Activated naive CD8-positive, alpha-beta T cell treated with anti-CD3 and anti-CD28 coated beads, Interleukin-2, amount 50 U/mL, for 24 hours (primary cell): ENCODE measurements at regions not wholly inside any gene's neighbourhood (a gene's known extent, or its start where the extent isn't known, plus 50 kb on each side); places are given as distances from the start of the nearest gene placed in this dataset.

Experiments used
- ATAC-seq: fragments of 150-1000 bp; cut with Tn5 transposase; one replicate; pipeline ENCODE4 v1.10.0; 2021
- DNase-seq: peaks from one replicate; pipeline ENCODE4 v3.0.0; 2021
- H3K27ac Mint-ChIP-seq: one replicate; pipeline ENCODE4 v1.8.0; 2021; ENCODE audit warnings: mild to moderate bottlenecking, mixed read lengths
- H3K27me3 Mint-ChIP-seq: one replicate; pipeline ENCODE4 v1.8.0; 2021; ENCODE audit warnings: mixed read lengths
- H3K36me3 Mint-ChIP-seq: one replicate; pipeline ENCODE4 v1.8.0; 2021; ENCODE audit warnings: low read depth, mixed read lengths
- H3K4me1 Mint-ChIP-seq: one replicate; pipeline ENCODE4 v1.8.0; 2021; ENCODE audit warnings: mixed read lengths
- H3K4me3 Mint-ChIP-seq: one replicate; pipeline ENCODE4 v1.8.0; 2021; ENCODE audit warnings: mild to moderate bottlenecking, moderate library complexity, mixed read lengths
- H3K9me3 Mint-ChIP-seq: one replicate; pipeline ENCODE4 v1.8.0; 2021; ENCODE audit warnings: mixed read lengths

DNA sequence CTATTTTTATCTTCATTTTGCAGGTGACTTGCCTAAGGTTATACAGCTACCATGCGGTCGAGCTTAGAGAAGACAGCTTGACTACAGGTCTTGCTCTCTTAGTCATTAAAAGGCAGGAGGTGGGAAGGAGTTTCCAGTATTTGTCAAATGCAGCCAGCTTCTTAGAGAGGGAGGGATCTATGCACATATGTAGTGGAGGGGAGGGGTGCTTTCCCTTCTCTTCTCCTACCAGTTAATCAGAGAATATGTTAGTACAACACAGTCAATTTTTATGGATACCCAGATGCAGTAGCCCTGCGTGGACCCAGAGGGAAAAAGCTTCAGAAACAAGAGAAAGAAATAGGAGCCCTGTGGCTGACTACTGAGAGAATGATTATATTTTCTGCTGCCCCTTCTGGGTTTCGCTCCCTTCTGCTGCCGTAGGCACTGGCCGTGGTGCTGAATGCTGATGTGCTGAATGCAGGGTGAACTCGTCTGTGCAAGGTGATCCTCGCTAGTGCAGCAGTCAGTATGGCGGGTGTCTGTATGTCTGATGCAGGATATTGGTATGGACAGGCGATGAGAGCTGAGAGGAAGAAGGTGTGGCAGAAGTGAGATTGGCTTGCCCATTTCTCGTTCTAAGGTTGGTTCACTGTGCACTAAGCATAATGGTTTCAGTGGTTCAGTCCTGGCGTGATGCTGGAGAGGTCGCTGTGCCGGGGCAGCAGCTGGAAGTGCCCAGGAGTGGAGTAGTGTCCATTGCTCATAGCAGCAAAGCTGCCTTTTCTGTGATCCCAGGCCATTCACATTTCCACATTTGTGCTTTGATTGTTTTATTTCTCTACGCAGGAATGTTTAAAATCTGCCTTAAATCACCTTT is 189.2 kb upstream of the PODXL start:
- Mint-ChIP-seq H3K27ac (no peak overlapping the region), H3K36me3 (no peaks in the 10 kb centered on the region), H3K4me1 (no peaks in the 10 kb centered on the region), H3K9me3 (no peaks in the 10 kb centered on the region), H3K27me3 (peaks cover 5% of the 10 kb centered on the region), H3K4me3 (no peak overlapping the region)
- ATAC-seq (no peak), DNase-seq (peak; percentile 17)

DNA sequence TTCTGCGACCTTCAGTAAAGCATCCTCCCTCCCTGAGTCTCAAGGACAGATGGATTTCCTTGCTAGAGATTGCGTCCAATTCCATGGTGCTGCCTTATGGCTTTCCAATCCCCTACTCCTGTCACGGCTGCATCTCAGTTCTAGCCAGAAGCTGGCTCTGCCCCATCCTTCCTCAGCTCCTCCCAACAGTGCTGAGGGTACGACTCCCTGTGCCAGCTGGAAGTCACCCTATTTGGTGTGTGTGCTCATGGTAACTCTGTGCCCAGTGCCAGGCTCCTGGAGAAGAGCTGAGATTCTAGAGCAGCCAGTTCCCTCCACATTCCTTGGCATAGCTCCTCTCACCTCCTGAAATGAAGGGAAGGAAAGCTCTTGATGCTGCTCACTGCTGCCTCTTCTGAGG is 185.0 kb upstream of the PODXL start:
- Mint-ChIP-seq H3K27ac (no peak overlapping the region), H3K36me3 (no peaks in the 10 kb centered on the region), H3K9me3 (no peaks in the 10 kb centered on the region), H3K4me3 (no peak overlapping the region), H3K27me3 (peaks cover 5% of the 10 kb centered on the region), H3K4me1 (no peaks in the 10 kb centered on the region)
- ATAC-seq: no peak
- no peak for DNase-seq

- H3K9me3 Mint-ChIP-seq: no peaks in the 10 kb centered on the region
- ATAC-seq: no peak
These were observed 181.5 kb upstream of the PODXL start for GRCh38 chr7:131737746-131738465.

DNA sequence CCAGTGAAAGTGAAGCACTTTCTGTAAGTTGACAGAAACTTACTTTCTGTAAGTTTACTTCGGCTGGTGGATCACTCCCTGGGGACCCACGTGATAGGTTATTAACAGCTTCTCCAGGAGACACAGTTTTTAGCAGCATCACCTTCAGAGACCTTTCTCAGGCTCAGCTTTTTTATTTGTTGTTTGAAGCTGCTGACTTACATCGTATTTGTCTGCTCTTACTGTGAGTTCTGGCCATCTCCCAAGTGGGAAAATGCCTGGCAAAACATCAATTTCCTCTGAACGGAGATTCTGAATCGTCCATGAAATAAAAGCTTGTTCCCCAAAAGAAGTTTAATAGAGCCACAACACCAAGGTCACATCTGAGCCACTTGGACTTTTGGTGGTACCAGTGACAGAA is 178.7 kb upstream of the PODXL start:
- Mint-ChIP-seq H3K27me3 (peaks cover 7% of the 10 kb centered on the region), H3K9me3 (no peaks in the 10 kb centered on the region)

More at GRCh38 chr7:131737746-131738465, 181.5 kb upstream of the PODXL start:
- Mint-ChIP-seq H3K27ac (no peak overlapping the region), H3K36me3 (no peaks in the 10 kb centered on the region), H3K27me3 (peaks cover 7% of the 10 kb centered on the region), H3K4me1 (no peaks in the 10 kb centered on the region), H3K4me3 (no peak overlapping the region)
- no peak for DNase-seq

GRCh38 chr7:131733604-131734003 is 177.2 kb upstream of the PODXL start:
- DNase-seq: no peak
- Mint-ChIP-seq H3K36me3 (no peaks in the 10 kb centered on the region), H3K9me3 (peaks cover 6% of the 10 kb centered on the region), H3K27me3 (peaks cover 7% of the 10 kb centered on the region), H3K4me3 (no peak overlapping the region), H3K27ac (no peak overlapping the region), H3K4me1 (no peaks in the 10 kb centered on the region)
- ATAC-seq: no peak

More for the DNA sequence above, 178.7 kb upstream of the PODXL start:
- Mint-ChIP-seq H3K27ac (no peak overlapping the region), H3K4me1 (no peaks in the 10 kb centered on the region), H3K4me3 (no peak overlapping the region), H3K36me3 (no peaks in the 10 kb centered on the region)
- ATAC-seq (no peak), DNase-seq (no peak)

DNA sequence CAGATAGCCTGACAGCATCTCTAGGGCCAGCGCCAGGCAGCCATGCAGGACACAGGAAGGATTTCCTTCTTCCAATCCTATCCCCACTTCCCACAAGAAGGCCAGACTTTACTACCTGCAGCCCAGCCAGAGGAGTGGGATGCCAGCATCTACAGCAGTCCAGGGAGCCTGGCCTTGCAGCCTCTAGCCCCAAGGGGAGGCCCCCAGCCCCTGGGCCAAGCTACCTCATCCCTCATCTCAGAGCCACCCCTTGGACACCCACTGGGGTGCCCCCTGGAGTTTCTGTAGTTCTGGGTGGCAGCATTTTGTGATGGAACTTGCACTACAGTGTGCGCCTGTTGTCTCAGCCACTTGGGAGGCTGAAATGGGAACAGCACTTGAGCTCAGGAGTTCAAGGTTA is 170.8 kb upstream of the PODXL start:
- H3K36me3 Mint-ChIP-seq: no peaks in the 10 kb centered on the region
- DNase-seq (no peak), ATAC-seq (no peak)
- H3K27me3 Mint-ChIP-seq: peaks cover 5% of the 10 kb centered on the region
- no peak overlapping the region for H3K4me3 Mint-ChIP-seq
- no peaks in the 10 kb centered on the region for H3K4me1 Mint-ChIP-seq
- H3K27ac Mint-ChIP-seq: no peak overlapping the region
- H3K9me3 Mint-ChIP-seq: peaks cover 9% of the 10 kb centered on the region

DNA sequence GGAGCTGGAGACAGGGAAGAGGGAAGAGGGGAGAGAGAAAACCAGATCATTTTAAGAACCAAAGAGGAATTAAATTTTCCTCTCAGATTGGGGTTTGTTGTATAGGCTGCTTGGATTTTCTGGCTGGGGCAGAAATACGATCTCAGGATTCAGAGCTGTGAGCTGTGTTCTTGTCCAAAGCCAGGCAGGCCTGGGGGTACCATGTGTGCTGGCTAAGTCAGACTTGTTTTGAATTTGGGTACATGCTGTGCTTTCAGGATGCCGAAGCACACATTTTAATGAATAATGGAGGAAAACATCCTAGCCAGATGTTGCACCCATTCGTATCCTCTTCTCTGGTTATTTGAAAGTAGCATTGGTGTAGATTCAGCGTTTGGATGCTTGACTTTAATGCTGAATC is 170.3 kb upstream of the PODXL start:
- H3K9me3 Mint-ChIP-seq: peaks cover 9% of the 10 kb centered on the region
- no peaks in the 10 kb centered on the region for H3K36me3 Mint-ChIP-seq
- no peaks in the 10 kb centered on the region for H3K4me1 Mint-ChIP-seq
- no peak for DNase-seq
- no peak for ATAC-seq
- H3K4me3 Mint-ChIP-seq: no peak overlapping the region
- H3K27ac Mint-ChIP-seq: no peak overlapping the region
- H3K27me3 Mint-ChIP-seq: peaks cover 5% of the 10 kb centered on the region

- Mint-ChIP-seq H3K9me3 (peaks cover 9% of the 10 kb centered on the region), H3K36me3 (no peaks in the 10 kb centered on the region), H3K4me1 (no peaks in the 10 kb centered on the region), H3K27me3 (peaks cover 5% of the 10 kb centered on the region), H3K27ac (no peak overlapping the region), H3K4me3 (no peak overlapping the region)
- DNase-seq: no peak
- no peak for ATAC-seq
These were observed 169.6 kb upstream of the PODXL start for GRCh38 chr7:131726031-131726430.

DNA sequence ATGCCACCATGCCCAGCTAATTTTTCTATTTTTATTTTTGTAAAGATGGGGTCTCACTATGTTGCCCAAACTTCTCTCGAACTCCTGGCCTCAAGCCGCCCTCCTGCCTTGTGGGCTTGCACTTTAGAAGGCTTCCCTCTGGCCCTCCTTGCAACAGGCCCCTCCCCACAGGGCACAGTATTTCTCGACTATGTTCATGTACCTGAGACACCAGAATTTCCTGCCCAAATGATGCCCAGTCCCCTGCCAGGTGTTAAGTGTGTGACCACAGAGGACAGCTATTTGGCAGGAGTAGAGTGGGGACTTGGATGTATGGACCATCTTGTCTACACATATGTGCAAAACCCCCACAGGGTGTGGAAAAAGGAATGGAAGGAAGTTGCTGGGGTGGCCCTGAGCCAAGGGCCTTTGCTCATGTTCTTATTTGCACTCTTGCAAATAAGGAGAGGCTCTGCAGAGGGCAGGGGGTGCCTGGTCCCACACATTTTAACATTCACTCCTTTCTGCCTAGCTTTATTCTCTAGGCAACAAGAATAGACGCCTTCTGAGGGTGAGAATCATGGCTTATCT is 168.4 kb upstream of the PODXL start:
- no peak for ATAC-seq
- H3K4me1 Mint-ChIP-seq: no peaks in the 10 kb centered on the region
- peaks cover 5% of the 10 kb centered on the region for H3K27me3 Mint-ChIP-seq
- H3K36me3 Mint-ChIP-seq: no peaks in the 10 kb centered on the region
- H3K27ac Mint-ChIP-seq: no peak overlapping the region
- peaks cover 9% of the 10 kb centered on the region for H3K9me3 Mint-ChIP-seq
- no peak overlapping the region for H3K4me3 Mint-ChIP-seq
- no peak for DNase-seq

DNA sequence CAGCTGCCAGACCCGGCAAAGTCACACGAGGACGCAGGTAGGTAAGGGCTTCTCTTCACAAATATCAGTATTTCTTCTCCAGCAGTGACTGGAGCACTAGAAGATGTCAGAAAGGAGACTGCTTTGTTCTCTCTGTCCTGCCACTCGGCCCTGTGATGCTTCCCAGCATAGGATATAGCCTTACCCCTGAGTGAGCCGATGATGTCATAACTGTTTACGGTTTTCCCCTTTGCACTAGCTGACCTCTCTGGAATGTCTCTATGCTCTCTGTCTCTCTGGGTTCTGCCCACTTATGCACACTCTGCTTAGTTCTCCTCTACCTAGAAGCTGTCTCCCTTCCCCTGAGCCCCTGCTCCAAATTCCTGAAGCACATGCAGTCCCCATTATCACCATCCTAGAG is 167.5 kb upstream of the PODXL start:
- Mint-ChIP-seq H3K36me3 (no peaks in the 10 kb centered on the region), H3K27ac (no peak overlapping the region), H3K9me3 (peaks cover 7% of the 10 kb centered on the region), H3K27me3 (peaks cover 9% of the 10 kb centered on the region), H3K4me1 (no peaks in the 10 kb centered on the region), H3K4me3 (no peak overlapping the region)
- no peak for DNase-seq
- ATAC-seq: no peak

GRCh38 chr7:131722371-131722770 is 165.9 kb upstream of the PODXL start:
- DNase-seq: no peak
- Mint-ChIP-seq H3K4me3 (no peak overlapping the region), H3K4me1 (no peaks in the 10 kb centered on the region), H3K27me3 (peaks cover 11% of the 10 kb centered on the region), H3K36me3 (no peaks in the 10 kb centered on the region), H3K9me3 (no peaks in the 10 kb centered on the region), H3K27ac (no peak overlapping the region)
- ATAC-seq: no peak

GRCh38 chr7:131721660-131722059 is 165.2 kb upstream of the PODXL start:
- Mint-ChIP-seq H3K9me3 (no peaks in the 10 kb centered on the region), H3K27ac (no peak overlapping the region), H3K4me3 (no peak overlapping the region), H3K27me3 (peaks cover 11% of the 10 kb centered on the region), H3K4me1 (no peaks in the 10 kb centered on the region), H3K36me3 (no peaks in the 10 kb centered on the region)
- no peak for DNase-seq
- ATAC-seq: no peak

GRCh38 chr7:131720703-131721102 is 164.3 kb upstream of the PODXL start:
- no peak for ATAC-seq
- DNase-seq: no peak
- Mint-ChIP-seq H3K36me3 (no peaks in the 10 kb centered on the region), H3K27me3 (peaks cover 11% of the 10 kb centered on the region), H3K4me1 (no peaks in the 10 kb centered on the region), H3K27ac (no peak overlapping the region), H3K9me3 (no peaks in the 10 kb centered on the region), H3K4me3 (no peak overlapping the region)

DNA sequence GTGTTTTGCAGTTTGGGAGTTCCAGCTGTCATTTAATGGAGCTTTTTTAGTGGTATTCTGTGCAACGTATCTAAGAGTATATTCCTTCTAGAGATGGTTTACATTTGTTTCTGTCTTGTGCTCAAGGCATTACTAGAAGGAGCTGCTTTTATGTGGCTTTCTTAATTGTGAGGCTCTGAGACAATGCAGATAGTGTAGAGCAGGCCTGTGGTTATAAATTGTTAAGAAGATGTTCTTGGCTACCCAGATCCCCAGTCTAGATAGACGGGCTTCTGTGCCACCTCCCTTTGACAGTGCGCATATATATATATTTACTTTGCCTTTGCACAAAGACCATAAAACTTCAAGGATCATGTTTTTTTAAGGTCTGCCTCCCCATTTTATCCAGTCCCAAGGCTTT is 160.8 kb upstream of the PODXL start:
- peaks cover 9% of the 10 kb centered on the region for H3K27me3 Mint-ChIP-seq

DNA sequence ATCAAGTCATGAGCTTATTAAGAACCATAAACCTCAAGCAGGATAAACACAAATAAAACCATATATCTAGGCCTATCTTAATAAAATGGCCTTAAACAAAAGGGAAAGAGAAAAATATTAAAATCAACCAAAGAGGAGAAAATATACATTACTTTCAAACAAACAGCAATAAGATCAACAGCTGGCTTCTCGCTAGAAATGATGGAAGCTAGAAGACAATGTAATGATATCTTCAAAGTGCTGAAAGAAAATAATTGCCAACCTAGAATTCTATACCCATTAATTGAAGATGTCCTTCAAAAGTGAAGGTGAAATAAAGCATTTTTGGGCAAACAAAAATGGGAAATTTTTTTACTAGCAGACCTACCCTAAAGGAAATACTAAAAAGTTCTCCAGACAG is 142.9 kb upstream of the PODXL start:
- no peaks in the 10 kb centered on the region for H3K36me3 Mint-ChIP-seq
- H3K4me1 Mint-ChIP-seq: no peaks in the 10 kb centered on the region
- no peak overlapping the region for H3K27ac Mint-ChIP-seq
- no peaks in the 10 kb centered on the region for H3K9me3 Mint-ChIP-seq
- DNase-seq: no peak
- peaks cover 2% of the 10 kb centered on the region for H3K27me3 Mint-ChIP-seq
- H3K4me3 Mint-ChIP-seq: no peak overlapping the region
- no peak for ATAC-seq

More for the DNA sequence above, 160.8 kb upstream of the PODXL start:
- no peak for ATAC-seq
- Mint-ChIP-seq H3K4me1 (no peaks in the 10 kb centered on the region), H3K9me3 (no peaks in the 10 kb centered on the region), H3K36me3 (no peaks in the 10 kb centered on the region), H3K27ac (no peak overlapping the region), H3K4me3 (no peak overlapping the region)
- no peak for DNase-seq
